A673 (cell line): ENCODE measurements at regions not wholly inside any gene's neighbourhood (a gene's known extent, or its start where the extent isn't known, plus 50 kb on each side); places are given as distances from the start of the nearest gene placed in this dataset.

Experiments used
- BruUV-seq: library from RNA; stranded (reverse); fragments of 400-500 nt; replicated peaks from 2 replicates; lab custom pipeline; 2021; lab: Mats Ljungman, UMichigan
- CTCF ChIA-PET: fragments of 300-600 bp; sonication (Branson Sonifier 250); formaldehyde crosslinking; loops from one replicate; lab custom pipeline; 2022; ENCODE audit warnings: antibody characterized with exemption; lab: Charles Lee
- POLR2A ChIA-PET: fragments of 300-600 bp; sonication (Branson Sonifier 250); formaldehyde crosslinking; loops from one replicate; lab custom pipeline; 2022; ENCODE audit warnings: antibody characterized with exemption; ENCODE audit not compliant: low non-redundant PET; lab: Charles Lee
- DNase-seq: peaks from one replicate; pipeline ENCODE4 v3.0.0-alpha.2; 2015; ENCODE audit warnings: low spot score
- H3K27ac ChIP-seq: fragments of 200-600 bp; sonication (generic); 2 replicates; pipeline ENCODE4 v1.5.1; 2016; ENCODE audit warnings: mixed run types, low read depth, mild to moderate bottlenecking, mixed read lengths, antibody characterized with exemption, low read length; ENCODE audit not compliant: poor library complexity, severe bottlenecking
- H3K27me3 ChIP-seq: fragments of 200-600 bp; sonication (generic); replicated peaks from 2 replicates; pipeline ENCODE4 v1.6.1; 2017; ENCODE audit warnings: mixed run types, low read depth, mild to moderate bottlenecking, mixed read lengths, antibody characterized with exemption, low read length; ENCODE audit not compliant: insufficient read depth, poor library complexity
- H3K36me3 ChIP-seq: fragments of 200-600 bp; sonication (generic); 2 replicates; pipeline ENCODE4 v1.6.1; 2016; ENCODE audit warnings: mixed run types, mild to moderate bottlenecking, mixed read lengths, antibody characterized with exemption, low read length; ENCODE audit not compliant: insufficient read depth, poor library complexity, severe bottlenecking
- H3K4me1 ChIP-seq: fragments of 200-600 bp; sonication (generic); 2 replicates; pipeline ENCODE4 v1.6.1; 2017; ENCODE audit warnings: mixed run types, mild to moderate bottlenecking, mixed read lengths, antibody characterized with exemption, low read length; ENCODE audit not compliant: insufficient read depth, poor library complexity, severe bottlenecking
- H3K4me3 ChIP-seq: fragments of 200-600 bp; sonication (generic); 2 replicates; pipeline ENCODE4 v1.5.1; 2016; ENCODE audit warnings: low read depth, mixed run types, mild to moderate bottlenecking, mixed read lengths, low read length; ENCODE audit not compliant: poor library complexity, severe bottlenecking
- H3K9me3 ChIP-seq: fragments of 200-600 bp; sonication (generic); 2 replicates; pipeline ENCODE4 v1.6.1; 2016; ENCODE audit warnings: mixed run types, low read depth, mild to moderate bottlenecking, mixed read lengths, antibody characterized with exemption, low read length; ENCODE audit not compliant: poor library complexity, severe bottlenecking
- EZH2 ChIP-seq: fragments of 200-600 bp; sonication (generic); IDR thresholded peaks from 2 replicates; pipeline ENCODE4 v1.6.1; 2017; ENCODE audit warnings: borderline replicate concordance, low read depth, mild to moderate bottlenecking, mixed read lengths, antibody characterized with exemption, low read length; ENCODE audit not compliant: poor library complexity, severe bottlenecking
- intact Hi-C: fragments of 100-400 bp; cut with micrococcal nuclease; formaldehyde crosslinking; loops from one replicate; pipeline ENCODE4 v1.10.0; 2022; ENCODE audit not compliant: unreplicated experiment
- TF ChIP-seq, protein P1 (sequence below): fragments of 300-800, 200-600 bp; sonication (generic); conservative IDR thresholded peaks from 2 replicates; pipeline ENCODE4 v1.5.1; 2017; ENCODE audit warnings: low read depth, mild to moderate bottlenecking, antibody characterized with exemption, low read length, moderate library complexity, mixed read lengths

- no peak for DNase-seq
- no peaks in the 10 kb centered on the region for H3K4me1 ChIP-seq
- CTCF ChIA-PET = no interaction called here
Observed at GRCh38 chr10:9615189-9615588, 1402.5 kb upstream of the CELF2 start.

DNA sequence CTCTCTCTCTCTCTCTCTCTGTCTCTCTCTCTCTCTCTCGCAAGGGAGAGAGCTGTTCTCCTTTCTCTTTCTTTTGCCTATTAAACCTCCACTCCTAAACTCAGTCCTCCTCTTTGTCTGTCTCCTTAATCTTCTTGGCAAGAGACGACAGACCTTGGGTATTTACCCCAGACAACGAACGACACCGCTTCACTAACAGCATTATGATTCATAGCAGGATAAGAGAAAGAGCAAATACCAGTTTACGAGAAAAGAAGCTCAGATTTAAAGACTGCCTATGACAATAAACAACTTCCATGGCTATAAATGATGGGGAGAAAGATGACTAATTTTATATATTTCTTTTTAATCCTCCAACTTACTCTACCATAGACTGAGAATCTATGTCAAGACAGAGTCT is 1396.5 kb upstream of the CELF2 start:
- no peak for DNase-seq
- BruUV-seq = no TSS peak
- Histone ChIP-seq H3K27me3 (no peaks in the 10 kb centered on the region), H3K36me3 (no peaks in the 10 kb centered on the region), H3K27ac (no peak overlapping the region), H3K9me3 (no peaks in the 10 kb centered on the region), H3K4me1 (no peaks in the 10 kb centered on the region), H3K4me3 (no peak overlapping the region)
- ChIA-PET POLR2A (no interaction called here), CTCF (no interaction called here)
- no peak for TF ChIP-seq EZH2
- intact Hi-C loops = no loop called here

More at GRCh38 chr10:9615189-9615588, 1402.5 kb upstream of the CELF2 start:
- TF ChIP-seq EZH2 = no peak
- TF ChIP-seq, protein P1, sequence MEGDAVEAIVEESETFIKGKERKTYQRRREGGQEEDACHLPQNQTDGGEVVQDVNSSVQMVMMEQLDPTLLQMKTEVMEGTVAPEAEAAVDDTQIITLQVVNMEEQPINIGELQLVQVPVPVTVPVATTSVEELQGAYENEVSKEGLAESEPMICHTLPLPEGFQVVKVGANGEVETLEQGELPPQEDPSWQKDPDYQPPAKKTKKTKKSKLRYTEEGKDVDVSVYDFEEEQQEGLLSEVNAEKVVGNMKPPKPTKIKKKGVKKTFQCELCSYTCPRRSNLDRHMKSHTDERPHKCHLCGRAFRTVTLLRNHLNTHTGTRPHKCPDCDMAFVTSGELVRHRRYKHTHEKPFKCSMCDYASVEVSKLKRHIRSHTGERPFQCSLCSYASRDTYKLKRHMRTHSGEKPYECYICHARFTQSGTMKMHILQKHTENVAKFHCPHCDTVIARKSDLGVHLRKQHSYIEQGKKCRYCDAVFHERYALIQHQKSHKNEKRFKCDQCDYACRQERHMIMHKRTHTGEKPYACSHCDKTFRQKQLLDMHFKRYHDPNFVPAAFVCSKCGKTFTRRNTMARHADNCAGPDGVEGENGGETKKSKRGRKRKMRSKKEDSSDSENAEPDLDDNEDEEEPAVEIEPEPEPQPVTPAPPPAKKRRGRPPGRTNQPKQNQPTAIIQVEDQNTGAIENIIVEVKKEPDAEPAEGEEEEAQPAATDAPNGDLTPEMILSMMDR = no peak
- Histone ChIP-seq H3K36me3 (no peaks in the 10 kb centered on the region), H3K27me3 (no peaks in the 10 kb centered on the region), H3K4me3 (no peak overlapping the region), H3K27ac (no peak overlapping the region), H3K9me3 (peaks cover 4% of the 10 kb centered on the region)
- intact Hi-C loops = no loop called here
- BruUV-seq = no TSS peak
- POLR2A ChIA-PET = no interaction called here

- TF ChIP-seq, protein P1 = no peak
- no peak for TF ChIP-seq EZH2
- Histone ChIP-seq H3K27me3 (no peaks in the 10 kb centered on the region), H3K27ac (no peak overlapping the region), H3K4me1 (no peaks in the 10 kb centered on the region), H3K9me3 (peaks cover 4% of the 10 kb centered on the region), H3K4me3 (no peak overlapping the region), H3K36me3 (no peaks in the 10 kb centered on the region)
- ChIA-PET POLR2A (no interaction called here), CTCF (no interaction called here)
- DNase-seq = no peak
- intact Hi-C loops = no loop called here
- BruUV-seq = no TSS peak
Observed at GRCh38 chr10:9625304-9625703, 1392.4 kb upstream of the CELF2 start.

GRCh38 chr10:9634466-9634865 is 1383.2 kb upstream of the CELF2 start:
- Histone ChIP-seq H3K4me1 (no peaks in the 10 kb centered on the region), H3K4me3 (no peak overlapping the region), H3K36me3 (no peaks in the 10 kb centered on the region), H3K27ac (no peak overlapping the region), H3K9me3 (peaks cover 8% of the 10 kb centered on the region), H3K27me3 (no peaks in the 10 kb centered on the region)
- POLR2A ChIA-PET = no interaction called here
- no peak for DNase-seq
- CTCF ChIA-PET = no interaction called here
- intact Hi-C loops = no loop called here
- no TSS peak for BruUV-seq
- TF ChIP-seq, protein P1 = no peak
- no peak for TF ChIP-seq EZH2
